ENCODE measurements at regions not wholly inside any gene's neighbourhood (a gene's known extent, or its start where the extent isn't known, plus 50 kb on each side); places are given as distances from the start of the nearest gene placed in this dataset.

- Histone ChIP-seq H3K27me3 (ENCODE audit: control insufficient read depth, insufficient read depth, low read length) (no peaks in the 10 kb centered on the region), H2AFZ (ENCODE audit: low read length) (no peak overlapping the region), H3K36me3 (ENCODE audit: control insufficient read depth, insufficient read depth, low read length) (no peaks in the 10 kb centered on the region), H3K4me1 (ENCODE audit: control insufficient read depth, extremely low read depth, insufficient read depth, low read length) (no peaks in the 10 kb centered on the region), H3K79me2 (ENCODE audit: control insufficient read depth, insufficient read depth, low read length) (no peaks in the 10 kb centered on the region), H3K9ac (ENCODE audit: insufficient read depth, low read length) (no peak overlapping the region), H3K9me3 (ENCODE audit: control insufficient read depth, insufficient read depth, low read depth, low read length) (no peaks in the 10 kb centered on the region), H3K4me3 (replicated peaks in 1 of 4; ENCODE audit: control extremely low read depth in 1 of 4, insufficient read depth in 1 of 4, low read depth in 3 of 4, low read length in 4 of 4) (no peak overlapping the region), H3K27ac (ENCODE audit: insufficient read depth, low read length) (no peak overlapping the region), H4K20me1 (ENCODE audit: control insufficient read depth, extremely low read depth, insufficient read depth, low read length) (no peaks in the 10 kb centered on the region), H3K4me2 (ENCODE audit: extremely low read depth, insufficient read depth, low read length) (no peak overlapping the region)
- no peak for TF ChIP-seq CTCF (conservative IDR thresholded peaks at IDR 0.05 in 1 of 2, IDR thresholded peaks at IDR 0.05 in 1 of 2; ENCODE audit: low read depth in 1 of 2, low read length in 2 of 2)
- DNase-seq (ENCODE audit: low read depth in 2 of 2) = peak; percentile 38 to 64
Observed at GRCh38 chr7:112594397-112594796, 113.6 kb downstream of the LSMEM1 start.

DNA sequence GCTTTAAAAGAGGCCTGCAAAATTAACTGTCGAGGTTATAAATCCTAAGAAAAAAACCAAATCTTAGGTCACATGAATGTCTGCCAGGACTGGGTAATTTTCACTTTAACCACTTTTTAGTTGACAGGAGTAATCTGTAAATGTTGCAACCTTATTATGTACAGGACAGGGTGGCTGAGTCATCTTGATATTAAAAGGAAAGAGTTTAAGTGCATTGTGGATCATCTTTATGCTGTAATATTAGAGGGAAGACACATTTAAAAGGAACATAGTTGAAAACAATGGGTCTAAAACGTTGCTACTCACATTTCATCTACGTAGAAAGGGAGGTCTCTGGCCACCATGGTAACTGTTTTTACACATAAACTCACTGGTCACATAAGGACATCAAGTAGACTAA lies 115.5 kb downstream of the LSMEM1 start:
- no peak overlapping the region for H3K9ac ChIP-seq (ENCODE audit: insufficient read depth, low read length)
- H2AFZ ChIP-seq (ENCODE audit: low read length) = no peak overlapping the region
- peak; percentile 37 to 40 for DNase-seq (ENCODE audit: low read depth in 2 of 2)
- no peaks in the 10 kb centered on the region for H3K27me3 ChIP-seq (ENCODE audit: control insufficient read depth, insufficient read depth, low read length)
- no peaks in the 10 kb centered on the region for H3K9me3 ChIP-seq (ENCODE audit: control insufficient read depth, insufficient read depth, low read depth, low read length)
- H3K27ac ChIP-seq (ENCODE audit: insufficient read depth, low read length) = no peak overlapping the region
- H3K4me1 ChIP-seq (ENCODE audit: control insufficient read depth, extremely low read depth, insufficient read depth, low read length) = no peaks in the 10 kb centered on the region
- H4K20me1 ChIP-seq (ENCODE audit: control insufficient read depth, extremely low read depth, insufficient read depth, low read length) = no peaks in the 10 kb centered on the region
- TF ChIP-seq CTCF (conservative IDR thresholded peaks at IDR 0.05 in 1 of 2, IDR thresholded peaks at IDR 0.05 in 1 of 2; ENCODE audit: low read depth in 1 of 2, low read length in 2 of 2) = no peak
- TF ChIP-seq EZH2 (IDR thresholded peaks at IDR 0.05; ENCODE audit: low read length, missing control alignments) = no peak
- H3K4me2 ChIP-seq (ENCODE audit: extremely low read depth, insufficient read depth, low read length) = no peak overlapping the region
- H3K36me3 ChIP-seq (ENCODE audit: control insufficient read depth, insufficient read depth, low read length) = no peaks in the 10 kb centered on the region
- no peak overlapping the region for H3K4me3 ChIP-seq (replicated peaks in 1 of 4; ENCODE audit: control extremely low read depth in 1 of 4, insufficient read depth in 1 of 4, low read depth in 3 of 4, low read length in 4 of 4)
- H3K79me2 ChIP-seq (ENCODE audit: control insufficient read depth, insufficient read depth, low read length) = no peaks in the 10 kb centered on the region

DNA sequence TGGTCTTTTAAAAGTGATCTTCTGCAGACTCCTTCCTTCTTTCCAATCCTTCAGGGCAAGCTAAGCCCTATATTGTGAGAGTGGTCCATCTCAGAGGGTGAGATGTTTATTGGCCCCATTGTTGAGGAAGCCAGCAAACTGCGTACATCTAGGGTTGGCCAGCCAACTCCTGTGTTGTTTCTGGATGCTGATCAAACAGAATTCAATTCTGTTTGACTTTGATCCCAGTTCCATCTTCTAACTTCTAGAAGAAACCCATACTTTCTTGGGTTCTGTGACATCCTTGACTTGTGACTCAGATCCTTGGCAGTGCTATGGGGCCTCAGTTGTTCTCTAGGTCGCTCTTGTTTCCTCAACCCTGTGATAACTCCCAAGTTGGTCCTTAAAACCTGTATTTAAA lies 116.2 kb downstream of the LSMEM1 start:
- no peak overlapping the region for H3K27ac ChIP-seq (ENCODE audit: insufficient read depth, low read length)
- H3K4me1 ChIP-seq (ENCODE audit: control insufficient read depth, extremely low read depth, insufficient read depth, low read length) = no peaks in the 10 kb centered on the region
- H3K9me3 ChIP-seq (ENCODE audit: control insufficient read depth, insufficient read depth, low read depth, low read length) = no peaks in the 10 kb centered on the region
- H2AFZ ChIP-seq (ENCODE audit: low read length) = no peak overlapping the region
- H3K4me3 ChIP-seq (replicated peaks in 1 of 4; ENCODE audit: control extremely low read depth in 1 of 4, insufficient read depth in 1 of 4, low read depth in 3 of 4, low read length in 4 of 4) = no peak overlapping the region
- DNase-seq (ENCODE audit: low read depth in 2 of 2) = peak in 1 of 2 donors; percentile 12
- H3K36me3 ChIP-seq (ENCODE audit: control insufficient read depth, insufficient read depth, low read length) = no peaks in the 10 kb centered on the region
- no peaks in the 10 kb centered on the region for H4K20me1 ChIP-seq (ENCODE audit: control insufficient read depth, extremely low read depth, insufficient read depth, low read length)
- H3K27me3 ChIP-seq (ENCODE audit: control insufficient read depth, insufficient read depth, low read length) = no peaks in the 10 kb centered on the region
- no peak overlapping the region for H3K9ac ChIP-seq (ENCODE audit: insufficient read depth, low read length)
- no peak overlapping the region for H3K4me2 ChIP-seq (ENCODE audit: extremely low read depth, insufficient read depth, low read length)
- no peaks in the 10 kb centered on the region for H3K79me2 ChIP-seq (ENCODE audit: control insufficient read depth, insufficient read depth, low read length)
- TF ChIP-seq EZH2 (IDR thresholded peaks at IDR 0.05; ENCODE audit: low read length, missing control alignments) (no peak), CTCF (conservative IDR thresholded peaks at IDR 0.05 in 1 of 2, IDR thresholded peaks at IDR 0.05 in 1 of 2; ENCODE audit: low read depth in 1 of 2, low read length in 2 of 2) (no peak)

All from fibroblast of lung (primary cell).